Natural killer cell treated with Interleukin-12 subunit alpha and Interleukin-12 subunit beta and Interleukin-15 and Interleukin-18, amount 100 ng/mL, for 72 hours (primary cell): ENCODE measurements at regions not wholly inside any gene's neighbourhood (a gene's known extent, or its start where the extent isn't known, plus 50 kb on each side); places are given as distances from the start of the nearest gene placed in this dataset.

Source experiments
- ATAC-seq, 2 donors: fragments of 150-1000 bp; cut with Tn5 transposase in 1 of 2; sonication (Bioruptor Pico), chemical (Tn5 transposase) in 1 of 2; 2 replicates each; pipeline ENCODE4 v1.10.0; 2021
- DNase-seq: peaks from one replicate; pipeline ENCODE4 v3.0.0; 2022; ENCODE audit warnings: low spot score
- H3K27ac Mint-ChIP-seq, 2 donors: 1 replicate in 1 of 2; 2 replicates in 1 of 2; pipeline ENCODE4 v1.8.0; 2022; ENCODE audit warnings: mixed read lengths in 2 of 2, mild to moderate bottlenecking in 1 of 2, moderate library complexity in 1 of 2
- H3K27me3 Mint-ChIP-seq, 2 donors: 1 replicate in 1 of 2; 2 replicates in 1 of 2; pipeline ENCODE4 v1.8.0; 2022; ENCODE audit warnings: mixed read lengths in 2 of 2
- H3K36me3 Mint-ChIP-seq: one replicate; pipeline ENCODE4 v1.8.0; 2022; ENCODE audit warnings: mixed read lengths
- H3K4me1 Mint-ChIP-seq, 2 donors: 1 replicate in 1 of 2; 2 replicates in 1 of 2; pipeline ENCODE4 v1.8.0; 2022; ENCODE audit warnings: low read depth in 2 of 2, mixed read lengths in 2 of 2, mild to moderate bottlenecking in 1 of 2
- H3K4me3 Mint-ChIP-seq: one replicate; pipeline ENCODE4 v1.8.0; 2022; ENCODE audit warnings: mixed read lengths
- H3K9me3 Mint-ChIP-seq: 2 replicates; pipeline ENCODE4 v1.8.0; 2022; ENCODE audit warnings: mixed read lengths

- Mint-ChIP-seq H3K9me3 (no peaks in the 10 kb centered on the region), H3K27ac (no peak overlapping the region), H3K27me3 (peaks cover 0 to 7% of the 10 kb centered on the region in 2 donors), H3K4me3 (no peak overlapping the region), H3K36me3 (no peaks in the 10 kb centered on the region), H3K4me1 (no peaks in the 10 kb centered on the region)
- no peak for ATAC-seq
- no peak for DNase-seq
Measured at GRCh38 chr20:24256307-24256706, 213.1 kb upstream of the SYNDIG1 start.

GRCh38 chr20:24254480-24254879 is 214.9 kb upstream of the SYNDIG1 start:
- H3K4me1 Mint-ChIP-seq = no peaks in the 10 kb centered on the region
- ATAC-seq (no peak), DNase-seq (no peak)
- H3K4me3 Mint-ChIP-seq = no peak overlapping the region
- H3K27ac Mint-ChIP-seq = no peak overlapping the region
- no peaks in the 10 kb centered on the region for H3K9me3 Mint-ChIP-seq
- peaks cover under 1 to 24% of the 10 kb centered on the region in 2 donors for H3K27me3 Mint-ChIP-seq
- H3K36me3 Mint-ChIP-seq = no peaks in the 10 kb centered on the region

GRCh38 chr20:24253321-24253720 is 216.1 kb upstream of the SYNDIG1 start:
- no peaks in the 10 kb centered on the region for H3K9me3 Mint-ChIP-seq
- no peaks in the 10 kb centered on the region for H3K36me3 Mint-ChIP-seq
- H3K27ac Mint-ChIP-seq = no peak overlapping the region
- H3K27me3 Mint-ChIP-seq = peaks cover 7 to 33% of the 10 kb centered on the region in 2 donors
- no peak overlapping the region for H3K4me3 Mint-ChIP-seq
- no peak for DNase-seq
- no peak for ATAC-seq
- no peaks in the 10 kb centered on the region for H3K4me1 Mint-ChIP-seq

- no peak overlapping the region for H3K27ac Mint-ChIP-seq
Measured at GRCh38 chr20:24245094-24245493, 224.3 kb upstream of the SYNDIG1 start.

GRCh38 chr20:24242763-24243162 is 226.7 kb upstream of the SYNDIG1 start:
- no peaks in the 10 kb centered on the region for H3K36me3 Mint-ChIP-seq
- no peak overlapping the region for H3K27ac Mint-ChIP-seq
- H3K4me1 Mint-ChIP-seq = no peaks in the 10 kb centered on the region
- DNase-seq = no peak
- peaks cover 21 to 44% of the 10 kb centered on the region in 2 donors for H3K27me3 Mint-ChIP-seq
- no peak overlapping the region for H3K4me3 Mint-ChIP-seq
- ATAC-seq = no peak
- no peaks in the 10 kb centered on the region for H3K9me3 Mint-ChIP-seq

More at GRCh38 chr20:24245094-24245493, 224.3 kb upstream of the SYNDIG1 start:
- Mint-ChIP-seq H3K4me1 (no peaks in the 10 kb centered on the region), H3K9me3 (no peaks in the 10 kb centered on the region), H3K27me3 (peaks cover 28 to 49% of the 10 kb centered on the region in 2 donors), H3K4me3 (no peak overlapping the region), H3K36me3 (no peaks in the 10 kb centered on the region)
- ATAC-seq (no peak), DNase-seq (no peak)

- Mint-ChIP-seq H3K27ac (no peak overlapping the region), H3K27me3 (peaks cover 22 to 36% of the 10 kb centered on the region in 2 donors), H3K4me3 (no peak overlapping the region), H3K9me3 (no peaks in the 10 kb centered on the region), H3K4me1 (no peaks in the 10 kb centered on the region), H3K36me3 (no peaks in the 10 kb centered on the region)
- ATAC-seq (no peak), DNase-seq (no peak)
Measured at GRCh38 chr20:24241466-24241865, 228.0 kb upstream of the SYNDIG1 start.

- Mint-ChIP-seq H3K27me3 (peaks cover 11 to 24% of the 10 kb centered on the region in 2 donors), H3K4me1 (no peaks in the 10 kb centered on the region), H3K9me3 (no peaks in the 10 kb centered on the region), H3K36me3 (no peaks in the 10 kb centered on the region), H3K4me3 (no peak overlapping the region), H3K27ac (no peak overlapping the region)
- ATAC-seq = no peak
- DNase-seq = no peak
Measured at GRCh38 chr20:24236963-24237362, 232.5 kb upstream of the SYNDIG1 start.

GRCh38 chr20:24236201-24236600 is 233.2 kb upstream of the SYNDIG1 start:
- H3K36me3 Mint-ChIP-seq = no peaks in the 10 kb centered on the region
- no peaks in the 10 kb centered on the region for H3K9me3 Mint-ChIP-seq
- no peak overlapping the region for H3K27ac Mint-ChIP-seq
- H3K4me3 Mint-ChIP-seq = no peak overlapping the region
- no peak for ATAC-seq
- no peaks in the 10 kb centered on the region for H3K4me1 Mint-ChIP-seq
- DNase-seq = no peak
- H3K27me3 Mint-ChIP-seq = peaks cover 11 to 31% of the 10 kb centered on the region in 2 donors

GRCh38 chr20:24235296-24236175 is 233.9 kb upstream of the SYNDIG1 start:
- Mint-ChIP-seq H3K9me3 (no peaks in the 10 kb centered on the region), H3K4me3 (no peak overlapping the region), H3K36me3 (no peaks in the 10 kb centered on the region), H3K27me3 (peaks cover 11 to 31% of the 10 kb centered on the region in 2 donors), H3K4me1 (no peaks in the 10 kb centered on the region), H3K27ac (no peak overlapping the region)
- DNase-seq (no peak), ATAC-seq (no peak)

- peaks cover 32 to 62% of the 10 kb centered on the region in 2 donors for H3K27me3 Mint-ChIP-seq
Measured at GRCh38 chr20:24227600-24227999, 239.0 kb upstream of the GGTLC1 start.

GRCh38 chr20:24212494-24212893 is 223.9 kb upstream of the GGTLC1 start:
- DNase-seq = no peak
- no peak overlapping the region for H3K4me3 Mint-ChIP-seq
- peaks cover 43 to 65% of the 10 kb centered on the region in 2 donors for H3K27me3 Mint-ChIP-seq
- peaks cover 0 to 10% of the 10 kb centered on the region in 2 donors for H3K4me1 Mint-ChIP-seq
- H3K9me3 Mint-ChIP-seq = peaks cover 14% of the 10 kb centered on the region
- peaks cover 21% of the 10 kb centered on the region for H3K36me3 Mint-ChIP-seq
- ATAC-seq = no peak
- H3K27ac Mint-ChIP-seq = no peak overlapping the region

More at GRCh38 chr20:24227600-24227999, 239.0 kb upstream of the GGTLC1 start:
- no peaks in the 10 kb centered on the region for H3K9me3 Mint-ChIP-seq
- DNase-seq (no peak), ATAC-seq (no peak)
- H3K36me3 Mint-ChIP-seq = no peaks in the 10 kb centered on the region
- no peak overlapping the region for H3K27ac Mint-ChIP-seq
- H3K4me1 Mint-ChIP-seq = no peaks in the 10 kb centered on the region
- no peak overlapping the region for H3K4me3 Mint-ChIP-seq

- Mint-ChIP-seq H3K4me3 (no peak overlapping the region), H3K27me3 (peaks cover 42 to 62% of the 10 kb centered on the region in 2 donors), H3K27ac (no peak overlapping the region), H3K36me3 (peaks cover 18% of the 10 kb centered on the region), H3K9me3 (peaks cover 12% of the 10 kb centered on the region), H3K4me1 (peaks cover 0 to 10% of the 10 kb centered on the region in 2 donors)
- DNase-seq = no peak
- ATAC-seq = no peak
Measured at GRCh38 chr20:24211972-24212371, 223.4 kb upstream of the GGTLC1 start.

GRCh38 chr20:24210356-24210755 is 221.8 kb upstream of the GGTLC1 start:
- Mint-ChIP-seq H3K36me3 (peaks cover 4% of the 10 kb centered on the region), H3K27me3 (peaks cover 32 to 46% of the 10 kb centered on the region in 2 donors), H3K4me3 (no peak overlapping the region), H3K9me3 (peaks cover 10% of the 10 kb centered on the region), H3K27ac (no peak overlapping the region), H3K4me1 (peaks cover 0 to 10% of the 10 kb centered on the region in 2 donors)
- ATAC-seq (no peak), DNase-seq (no peak)

GRCh38 chr20:24208652-24209051 is 220.1 kb upstream of the GGTLC1 start:
- peaks cover 0 to 10% of the 10 kb centered on the region in 2 donors for H3K4me1 Mint-ChIP-seq
- peaks cover 24 to 41% of the 10 kb centered on the region in 2 donors for H3K27me3 Mint-ChIP-seq
- H3K4me3 Mint-ChIP-seq = no peak overlapping the region
- H3K9me3 Mint-ChIP-seq = peaks cover 10% of the 10 kb centered on the region
- H3K36me3 Mint-ChIP-seq = peaks cover 4% of the 10 kb centered on the region
- H3K27ac Mint-ChIP-seq = no peak overlapping the region
- DNase-seq (no peak), ATAC-seq (no peak)
